Fibroblast of pulmonary artery (primary cell): ENCODE measurements at regions not wholly inside any gene's neighbourhood (a gene's known extent, or its start where the extent isn't known, plus 50 kb on each side); places are given as distances from the start of the nearest gene placed in this dataset.

Experiments
- DNase-seq: peaks from one replicate; pipeline ENCODE4 v3.0.0-alpha.2; 2010; ENCODE audit warnings: low read depth
- H3K4me3 ChIP-seq: replicated peaks from 2 replicates; pipeline ENCODE4 v1.5.1; 2011; ENCODE audit warnings: low read depth, mild to moderate bottlenecking, control low read depth, low read length, moderate library complexity
- CTCF ChIP-seq: IDR thresholded peaks from 2 replicates; pipeline ENCODE4 v1.5.1; 2011; ENCODE audit warnings: mild to moderate bottlenecking, control low read depth, low read length, inconsistent platforms; ENCODE audit errors: missing control alignments

- TF ChIP-seq CTCF: no peak
- DNase-seq: peak; percentile 58
- peak overlapping the region; percentile 29 for H3K4me3 ChIP-seq
These were observed 87.2 kb upstream of the IRX3 start for GRCh38 chr16:54373534-54374520.

DNA sequence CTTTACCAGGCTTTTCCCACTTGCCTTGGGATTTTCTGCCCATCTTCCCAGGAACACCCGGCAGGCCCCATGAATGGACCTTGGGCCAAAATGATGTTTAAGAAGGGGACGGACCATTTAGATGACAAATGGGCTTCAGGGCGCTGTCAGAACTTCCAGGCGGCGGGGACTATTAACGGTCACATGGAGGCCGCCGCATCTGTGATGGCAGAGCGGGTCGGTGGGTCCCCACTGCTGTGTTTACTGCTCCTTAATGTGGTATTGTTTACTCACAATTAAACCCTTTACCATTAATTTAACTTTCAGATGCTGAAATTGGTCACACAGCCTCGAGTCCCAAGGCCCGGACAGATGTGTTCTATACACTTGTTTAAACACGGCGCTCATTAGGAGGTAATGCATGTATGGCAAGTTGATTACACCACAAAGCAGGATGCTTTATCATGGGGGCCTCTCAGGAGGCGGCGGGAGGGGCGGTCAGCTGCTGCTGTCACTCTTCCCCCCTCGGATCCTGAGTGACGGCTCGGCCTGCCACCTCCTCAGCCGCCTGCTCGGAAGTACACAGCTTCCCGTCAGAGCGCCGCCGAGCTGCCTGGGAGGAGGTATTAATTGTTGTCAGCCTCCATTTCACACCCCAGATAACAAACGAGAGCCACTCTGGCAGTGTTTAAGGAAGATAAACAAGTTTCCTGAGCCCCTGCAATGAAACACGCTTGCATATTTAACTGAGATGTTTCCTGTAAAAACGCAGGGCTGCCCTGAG is 83.9 kb upstream of the IRX3 start:
- TF ChIP-seq CTCF: no peak
- H3K4me3 ChIP-seq: no peak overlapping the region
- DNase-seq: no peak

DNA sequence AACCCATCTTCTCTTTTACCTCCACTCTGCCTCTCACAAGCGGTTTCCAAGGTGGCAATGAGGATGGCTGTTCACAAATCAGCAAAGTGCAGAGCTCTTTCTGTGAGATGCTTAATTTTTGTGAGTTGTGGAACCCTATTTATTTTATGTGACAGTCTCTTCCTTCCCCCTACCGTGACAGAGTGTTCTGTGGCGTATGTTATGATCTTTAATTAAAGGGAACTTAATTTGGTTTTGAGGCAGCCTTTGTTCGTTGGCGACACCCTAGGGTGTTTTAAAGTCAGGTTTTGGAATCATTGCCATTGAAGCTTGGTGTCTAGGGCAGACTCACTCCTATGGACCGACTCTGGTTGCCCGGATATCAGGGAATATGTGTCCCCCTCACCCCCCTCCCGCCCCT is 83.3 kb upstream of the IRX3 start:
- no peak for DNase-seq
- TF ChIP-seq CTCF: no peak
- H3K4me3 ChIP-seq: no peak overlapping the region

DNA sequence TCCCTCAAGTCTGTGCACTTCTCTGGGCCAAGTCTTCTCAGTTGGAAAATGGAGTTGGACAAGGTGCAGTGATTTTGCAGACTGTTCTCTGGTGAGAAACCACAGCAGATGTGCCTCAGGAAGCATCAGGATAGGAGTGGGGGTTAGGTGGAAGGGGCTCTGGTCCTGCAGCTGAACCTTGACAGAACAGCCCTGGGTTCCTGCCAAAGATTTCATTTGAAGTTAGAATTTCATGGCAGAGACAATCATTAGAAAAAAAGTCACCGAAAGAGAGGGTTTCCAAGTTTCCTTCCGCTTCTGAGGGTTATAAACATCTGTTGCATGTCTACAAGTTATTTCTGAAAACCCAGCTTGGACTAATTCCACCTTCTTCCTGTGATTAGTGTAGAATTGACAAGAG is 80.4 kb upstream of the IRX3 start:
- H3K4me3 ChIP-seq: no peak overlapping the region
- TF ChIP-seq CTCF: no peak
- DNase-seq: no peak

DNA sequence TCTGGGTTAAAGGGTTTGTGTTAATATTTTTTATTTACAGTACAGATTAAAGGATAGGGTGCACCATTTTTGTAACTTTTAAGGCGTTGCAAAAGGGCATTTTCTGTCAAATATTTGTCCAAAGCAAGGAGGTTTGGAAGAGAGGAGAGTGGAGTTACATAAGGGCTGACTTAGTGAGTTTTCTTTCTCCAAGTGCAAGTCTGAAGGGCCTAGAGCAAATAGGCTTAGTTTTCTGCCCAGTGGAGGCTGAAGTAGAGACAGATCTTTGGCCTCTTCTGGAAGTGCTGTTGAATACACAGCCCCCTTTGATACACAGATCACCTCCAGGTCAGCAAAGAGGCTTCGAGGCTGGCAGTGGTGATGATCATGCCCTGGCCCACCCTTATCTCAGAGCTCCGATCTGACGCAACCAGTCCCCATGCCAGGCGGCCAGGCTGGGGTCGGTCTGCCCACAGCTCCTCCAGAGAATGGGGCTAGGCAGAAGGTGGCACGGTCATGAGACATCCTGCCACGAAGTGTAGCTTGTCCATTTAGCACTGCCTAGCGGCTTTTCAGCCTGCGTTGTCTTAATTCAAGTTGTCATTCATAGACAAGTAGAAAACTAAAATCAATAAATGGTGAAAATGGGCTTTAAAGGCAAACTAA is 79.5 kb upstream of the IRX3 start:
- TF ChIP-seq CTCF: no peak
- DNase-seq: no peak
- H3K4me3 ChIP-seq: no peak overlapping the region

DNA sequence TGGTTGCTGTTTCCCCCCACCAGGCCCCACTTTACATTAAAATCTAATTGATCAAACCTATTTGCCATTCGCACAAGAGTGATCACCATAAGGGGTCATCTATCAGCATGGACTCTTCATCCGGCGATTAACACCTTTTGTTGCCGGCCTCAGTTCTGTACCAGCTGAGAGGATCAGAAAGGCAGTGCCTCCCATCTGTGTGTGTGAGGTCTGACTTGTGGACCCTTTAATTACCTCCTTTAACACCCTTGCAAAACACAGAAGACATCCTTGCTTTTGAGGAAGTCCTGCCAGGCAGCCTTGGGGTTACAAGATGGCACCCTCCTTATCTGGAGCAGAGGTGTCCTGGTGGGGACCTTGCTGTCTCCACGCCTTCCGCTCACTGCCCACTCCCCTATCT is 77.2 kb upstream of the IRX3 start:
- DNase-seq: no peak
- no peak for TF ChIP-seq CTCF
- no peak overlapping the region for H3K4me3 ChIP-seq
